Natural killer cell (primary cell): ENCODE measurements at regions not wholly inside any gene's neighbourhood (a gene's known extent, or its start where the extent isn't known, plus 50 kb on each side); places are given as distances from the start of the nearest gene placed in this dataset.

Experiments used
- ATAC-seq, 3 donors: fragments of 150-1000 bp in 2 of 3; fragments of 200-7000 bp in 1 of 3; cut with Tn5 transposase; 1 replicate in 1 of 3; 2 replicates in 2 of 3; pipeline ENCODE4 v1.10.0; 2021; ENCODE audit warnings: mild to moderate bottlenecking in 2 of 3, moderate library complexity in 2 of 3
- DNase-seq, 2 donors: peaks; one replicate each; pipeline versions ENCODE4 v3.0.0 to v3.0.0-alpha.2; 2013 to 2021; ENCODE audit warnings: mixed read lengths in 1 of 2
- H3K27ac ChIP-seq: one replicate; pipeline ENCODE4 v1.5.1; 2013; ENCODE audit warnings: mild to moderate bottlenecking, low read length
- H3K27me3 ChIP-seq: one replicate; pipeline ENCODE4 v1.6.1; 2013; ENCODE audit warnings: low read length; ENCODE audit not compliant: control insufficient read depth, insufficient read depth
- H3K36me3 ChIP-seq: one replicate; pipeline ENCODE4 v1.6.1; 2013; ENCODE audit warnings: low read length; ENCODE audit not compliant: control insufficient read depth, insufficient read depth
- H3K4me1 ChIP-seq: one replicate; pipeline ENCODE4 v1.6.1; 2013; ENCODE audit warnings: low read length; ENCODE audit not compliant: control insufficient read depth, insufficient read depth
- H3K4me3 ChIP-seq: one replicate; pipeline ENCODE4 v1.5.1; 2013; ENCODE audit warnings: low read length
- H3K9me3 ChIP-seq: one replicate; pipeline ENCODE4 v1.6.1; 2013; ENCODE audit warnings: low read length; ENCODE audit not compliant: control insufficient read depth, insufficient read depth
- H3K27ac Mint-ChIP-seq, 2 donors: one replicate each; pipeline ENCODE4 v1.8.0; 2022; ENCODE audit warnings: mild to moderate bottlenecking in 2 of 2, mixed read lengths in 2 of 2, moderate library complexity in 1 of 2
- H3K27me3 Mint-ChIP-seq, 2 donors: one replicate each; pipeline ENCODE4 v1.8.0; 2022; ENCODE audit warnings: low read depth in 2 of 2, mixed read lengths in 2 of 2
- H3K36me3 Mint-ChIP-seq: one replicate; pipeline ENCODE4 v1.8.0; 2022; ENCODE audit warnings: mixed read lengths
- H3K4me1 Mint-ChIP-seq, 2 donors: one replicate each; pipeline ENCODE4 v1.8.0; 2022; ENCODE audit warnings: mixed read lengths in 2 of 2
- H3K4me3 Mint-ChIP-seq: one replicate; pipeline ENCODE4 v1.8.0; 2022; ENCODE audit warnings: mild to moderate bottlenecking, moderate library complexity, mixed read lengths
- H3K9me3 Mint-ChIP-seq, 2 donors: one replicate each; pipeline ENCODE4 v1.8.0; 2022; ENCODE audit warnings: mixed read lengths in 2 of 2
- WGBS: methylation state at CpG from one replicate; pipeline ENCODE4 v1.1.7; 2013; ENCODE audit warnings: missing lambda C conversion rate; ENCODE audit not compliant: insufficient coverage; 5-methylcytosine and 5-hydroxymethylcytosine counted together
- intact Hi-C: fragments of 100-400 bp; cut with micrococcal nuclease; formaldehyde crosslinking; loops from one replicate; pipeline ENCODE4 v1.14.2; 2022
- TF ChIP-seq, protein P1 (sequence below): fragments of 200-600 bp; IDR thresholded peaks from one replicate; pipeline ENCODE4 v1.8.0; 2022; ENCODE audit warnings: antibody characterized with exemption

DNA sequence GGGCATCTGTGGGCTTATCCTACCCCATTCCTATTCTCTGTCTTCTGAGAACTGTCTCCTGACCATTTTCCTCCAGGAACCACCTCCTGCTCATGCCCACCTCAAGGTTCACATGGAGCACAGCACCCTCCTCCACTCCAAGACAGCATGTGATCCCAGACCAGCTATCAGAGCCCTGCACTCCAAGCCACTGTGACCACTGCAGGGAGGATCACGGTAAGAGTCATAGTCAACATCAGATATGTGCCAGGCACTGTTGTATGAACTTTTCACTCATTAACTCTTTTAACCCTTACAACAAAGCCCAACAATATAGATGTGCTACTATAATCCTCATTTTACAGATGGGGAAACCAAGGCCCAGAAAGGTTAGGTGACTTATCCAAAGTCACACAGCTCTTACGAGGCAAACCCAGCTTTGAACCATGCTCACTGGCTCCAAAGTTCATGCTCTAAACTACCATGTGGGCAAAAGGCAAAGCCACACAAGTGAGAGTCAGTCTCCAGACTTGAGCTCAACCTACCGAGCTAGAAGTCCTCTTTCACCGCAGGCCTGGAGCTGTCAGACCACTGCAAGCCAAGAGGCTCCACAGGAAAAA lies 115.1 kb upstream of the IQSEC1 start:
- Histone ChIP-seq H3K36me3 (no peaks in the 10 kb centered on the region), H3K4me3 (no peak overlapping the region), H3K27ac (no peak overlapping the region), H3K27me3 (no peaks in the 10 kb centered on the region), H3K4me1 (peaks cover 18% of the 10 kb centered on the region), H3K9me3 (peaks cover 5% of the 10 kb centered on the region)
- whole genome bisulfite sequencing = 93% methylated on average over 4 of the region's 4 CpGs
- intact Hi-C loops = no loop called here
- no peak for DNase-seq
- Mint-ChIP-seq H3K27me3 (peaks cover 0 to 17% of the 10 kb centered on the region in 2 donors), H3K4me1 (peaks cover 12 to 18% of the 10 kb centered on the region in 2 donors), H3K27ac (no peak overlapping the region), H3K4me3 (no peak overlapping the region), H3K36me3 (no peaks in the 10 kb centered on the region), H3K9me3 (no peaks in the 10 kb centered on the region)
- TF ChIP-seq, protein P1, sequence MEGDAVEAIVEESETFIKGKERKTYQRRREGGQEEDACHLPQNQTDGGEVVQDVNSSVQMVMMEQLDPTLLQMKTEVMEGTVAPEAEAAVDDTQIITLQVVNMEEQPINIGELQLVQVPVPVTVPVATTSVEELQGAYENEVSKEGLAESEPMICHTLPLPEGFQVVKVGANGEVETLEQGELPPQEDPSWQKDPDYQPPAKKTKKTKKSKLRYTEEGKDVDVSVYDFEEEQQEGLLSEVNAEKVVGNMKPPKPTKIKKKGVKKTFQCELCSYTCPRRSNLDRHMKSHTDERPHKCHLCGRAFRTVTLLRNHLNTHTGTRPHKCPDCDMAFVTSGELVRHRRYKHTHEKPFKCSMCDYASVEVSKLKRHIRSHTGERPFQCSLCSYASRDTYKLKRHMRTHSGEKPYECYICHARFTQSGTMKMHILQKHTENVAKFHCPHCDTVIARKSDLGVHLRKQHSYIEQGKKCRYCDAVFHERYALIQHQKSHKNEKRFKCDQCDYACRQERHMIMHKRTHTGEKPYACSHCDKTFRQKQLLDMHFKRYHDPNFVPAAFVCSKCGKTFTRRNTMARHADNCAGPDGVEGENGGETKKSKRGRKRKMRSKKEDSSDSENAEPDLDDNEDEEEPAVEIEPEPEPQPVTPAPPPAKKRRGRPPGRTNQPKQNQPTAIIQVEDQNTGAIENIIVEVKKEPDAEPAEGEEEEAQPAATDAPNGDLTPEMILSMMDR = no peak
- ATAC-seq = no peak

- no peak overlapping the region for H3K4me3 Mint-ChIP-seq
- H3K9me3 ChIP-seq = peaks cover 5% of the 10 kb centered on the region
- H3K27ac ChIP-seq = no peak overlapping the region
- H3K4me1 ChIP-seq = peaks cover 18% of the 10 kb centered on the region
- intact Hi-C loops = no loop called here
- H3K4me1 Mint-ChIP-seq = peaks cover 12 to 18% of the 10 kb centered on the region in 2 donors
- H3K4me3 ChIP-seq = no peak overlapping the region
- H3K36me3 Mint-ChIP-seq = no peaks in the 10 kb centered on the region
- TF ChIP-seq, protein P1 = no peak
- 97% methylated on average over 2 of the region's 2 CpGs for WGBS
- no peaks in the 10 kb centered on the region for H3K27me3 ChIP-seq
- no peaks in the 10 kb centered on the region for H3K36me3 ChIP-seq
- no peak for DNase-seq
- H3K27ac Mint-ChIP-seq = no peak overlapping the region
- H3K9me3 Mint-ChIP-seq = no peaks in the 10 kb centered on the region
- peaks cover 0 to 14% of the 10 kb centered on the region in 2 donors for H3K27me3 Mint-ChIP-seq
- no peak for ATAC-seq
These were observed 114.4 kb upstream of the IQSEC1 start for GRCh38 chr3:13187593-13187992.

DNA sequence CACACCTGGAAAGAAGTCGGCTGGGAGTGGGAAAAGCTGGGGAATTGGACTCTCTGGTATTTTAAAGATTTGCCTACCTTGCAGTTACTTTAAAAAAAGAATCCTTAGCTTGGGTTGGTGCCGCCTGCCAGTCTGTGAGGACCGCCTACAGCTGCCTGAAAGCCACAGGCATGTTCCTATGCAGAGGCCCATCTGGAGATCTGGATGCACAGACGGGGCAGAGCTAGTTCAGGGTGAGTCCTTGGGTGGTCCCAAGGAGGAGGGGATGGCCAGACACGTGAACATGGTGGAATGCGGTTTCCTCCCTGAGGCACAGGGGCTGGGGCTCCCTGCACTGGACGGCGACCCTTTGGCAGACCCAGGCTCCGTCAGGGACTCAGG lies 113.2 kb upstream of the IQSEC1 start:
- TF ChIP-seq, protein P1 = no peak
- Histone ChIP-seq H3K9me3 (peaks cover 5% of the 10 kb centered on the region), H3K4me1 (peaks cover 18% of the 10 kb centered on the region), H3K27me3 (no peaks in the 10 kb centered on the region), H3K4me3 (no peak overlapping the region), H3K27ac (no peak overlapping the region), H3K36me3 (no peaks in the 10 kb centered on the region)
- intact Hi-C loops = no loop called here
- Mint-ChIP-seq H3K9me3 (no peaks in the 10 kb centered on the region), H3K27me3 (peaks cover 0 to 18% of the 10 kb centered on the region in 2 donors), H3K36me3 (no peaks in the 10 kb centered on the region), H3K4me1 (peaks cover 12 to 18% of the 10 kb centered on the region in 2 donors), H3K4me3 (no peak overlapping the region), H3K27ac (no peak overlapping the region)
- 80% methylated on average over 9 of the region's 9 CpGs for WGBS
- DNase-seq = no peak
- no peak for ATAC-seq
